MM.1S (cell line): ENCODE measurements at regions not wholly inside any gene's neighbourhood (a gene's known extent, or its start where the extent isn't known, plus 50 kb on each side); places are given as distances from the start of the nearest gene placed in this dataset.

Experiments
- DNase-seq: peaks from one replicate; pipeline ENCODE4 v3.0.0-alpha.2; 2015
- H2AFZ ChIP-seq: fragments of 300-600 bp; sonication (generic); 2 replicates; pipeline ENCODE4 v1.6.0; 2016; ENCODE audit warnings: antibody characterized with exemption, low read length
- H3F3A ChIP-seq: fragments of 300-600 bp; sonication (generic); 2 replicates; pipeline ENCODE4 v1.6.1; 2016; ENCODE audit warnings: mild to moderate bottlenecking, antibody characterized with exemption, low read length, moderate library complexity, mixed read lengths; ENCODE audit not compliant: insufficient read depth
- H3K27ac ChIP-seq: fragments of 300-600 bp; sonication (generic); 2 replicates; pipeline ENCODE4 v1.5.1; 2016; ENCODE audit warnings: mild to moderate bottlenecking, low read length
- H3K27me3 ChIP-seq: fragments of 300-600 bp; sonication (generic); replicated peaks from 2 replicates; pipeline ENCODE4 v1.6.0; 2016; ENCODE audit warnings: low read length; ENCODE audit not compliant: insufficient read depth
- H3K36me3 ChIP-seq: fragments of 300-600 bp; sonication (generic); replicated peaks from 2 replicates; pipeline ENCODE4 v1.6.1; 2016; ENCODE audit warnings: mild to moderate bottlenecking, low read length, mixed read lengths; ENCODE audit not compliant: insufficient read depth
- H3K4me1 ChIP-seq: fragments of 300-600 bp; sonication (generic); 2 replicates; pipeline ENCODE4 v1.6.1; 2016; ENCODE audit warnings: low read length, mixed read lengths
- H3K4me2 ChIP-seq: fragments of 300-600 bp; sonication (generic); 2 replicates; pipeline ENCODE4 v1.6.0; 2016; ENCODE audit warnings: low read depth, low read length
- H3K4me3 ChIP-seq: fragments of 300-600 bp; sonication (generic); 2 replicates; pipeline ENCODE4 v1.5.1; 2016; ENCODE audit warnings: low read length, mixed read lengths
- H3K79me2 ChIP-seq: fragments of 300-600 bp; sonication (generic); 2 replicates; pipeline ENCODE4 v1.6.1; 2016; ENCODE audit warnings: mixed run types, low read length, mixed read lengths
- H3K9ac ChIP-seq: fragments of 300-600 bp; sonication (generic); 2 replicates; pipeline ENCODE4 v1.6.1; 2016; ENCODE audit warnings: low read length, mixed read lengths
- H3K9me2 ChIP-seq: fragments of 300-600 bp; sonication (generic); replicated peaks from 2 replicates; pipeline ENCODE4 v1.6.1; 2016; ENCODE audit warnings: mild to moderate bottlenecking, low read length, mixed read lengths; ENCODE audit not compliant: insufficient read depth
- H3K9me3 ChIP-seq: fragments of 300-600 bp; sonication (generic); replicated peaks from 2 replicates; pipeline ENCODE4 v1.6.1; 2016; ENCODE audit warnings: mild to moderate bottlenecking, low read length, mixed read lengths; ENCODE audit not compliant: insufficient read depth
- H4K20me1 ChIP-seq: fragments of 300-600 bp; sonication (generic); 2 replicates; pipeline ENCODE4 v1.6.1; 2016; ENCODE audit warnings: mild to moderate bottlenecking, low read length, moderate library complexity, mixed read lengths; ENCODE audit not compliant: insufficient read depth
- EZH2 ChIP-seq: fragments of 300-600 bp; sonication (generic); optimal IDR thresholded peaks from 2 replicates; pipeline ENCODE3; 2017; ENCODE audit warnings: low read depth, mild to moderate bottlenecking, antibody characterized with exemption, low read length, mixed read lengths
- EZH2phosphoT487 ChIP-seq: fragments of 300-600 bp; sonication (generic); IDR thresholded peaks from 2 replicates; pipeline ENCODE4 v1.6.1; 2018; ENCODE audit warnings: antibody characterized with exemption, low read length
- TF ChIP-seq, protein P1 (sequence below): fragments of 300-600 bp; sonication (generic); IDR thresholded peaks from 2 replicates; pipeline ENCODE4 v1.5.1; 2016; ENCODE audit warnings: antibody characterized with exemption, low read length, mixed read lengths

DNA sequence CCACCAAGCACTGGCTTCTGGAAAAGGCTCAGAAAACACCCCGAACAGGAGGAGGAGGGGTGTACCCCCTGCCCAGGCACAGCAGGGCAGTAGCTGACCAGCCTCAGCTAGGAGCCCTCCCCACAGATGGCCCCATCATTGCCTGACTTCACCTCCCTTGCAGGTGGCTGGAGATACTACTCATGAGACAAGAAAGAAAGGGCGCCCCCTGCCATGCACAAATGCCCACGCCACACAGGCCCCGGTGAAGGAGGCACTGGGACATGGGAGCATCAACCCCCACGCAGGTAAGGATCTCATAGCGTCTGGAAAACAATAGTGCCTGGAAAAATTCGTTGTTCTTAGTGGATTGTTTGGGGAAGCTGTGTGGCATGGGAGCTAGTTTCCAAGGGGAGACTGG is 240.6 kb downstream of the TFCP2L1 start:
- Histone ChIP-seq H3K9ac (no peak overlapping the region), H3K27me3 (no peaks in the 10 kb centered on the region), H3K4me3 (no peak overlapping the region), H3F3A (no peaks in the 10 kb centered on the region), H3K79me2 (no peaks in the 10 kb centered on the region), H2AFZ (no peak overlapping the region), H4K20me1 (no peaks in the 10 kb centered on the region), H3K4me2 (no peak overlapping the region), H3K9me3 (no peaks in the 10 kb centered on the region), H3K27ac (no peak overlapping the region), H3K36me3 (no peaks in the 10 kb centered on the region), H3K9me2 (no peaks in the 10 kb centered on the region), H3K4me1 (no peaks in the 10 kb centered on the region)
- DNase-seq: no peak
- TF ChIP-seq EZH2: no peak
- no peak for TF ChIP-seq EZH2phosphoT487
- TF ChIP-seq, protein P1, sequence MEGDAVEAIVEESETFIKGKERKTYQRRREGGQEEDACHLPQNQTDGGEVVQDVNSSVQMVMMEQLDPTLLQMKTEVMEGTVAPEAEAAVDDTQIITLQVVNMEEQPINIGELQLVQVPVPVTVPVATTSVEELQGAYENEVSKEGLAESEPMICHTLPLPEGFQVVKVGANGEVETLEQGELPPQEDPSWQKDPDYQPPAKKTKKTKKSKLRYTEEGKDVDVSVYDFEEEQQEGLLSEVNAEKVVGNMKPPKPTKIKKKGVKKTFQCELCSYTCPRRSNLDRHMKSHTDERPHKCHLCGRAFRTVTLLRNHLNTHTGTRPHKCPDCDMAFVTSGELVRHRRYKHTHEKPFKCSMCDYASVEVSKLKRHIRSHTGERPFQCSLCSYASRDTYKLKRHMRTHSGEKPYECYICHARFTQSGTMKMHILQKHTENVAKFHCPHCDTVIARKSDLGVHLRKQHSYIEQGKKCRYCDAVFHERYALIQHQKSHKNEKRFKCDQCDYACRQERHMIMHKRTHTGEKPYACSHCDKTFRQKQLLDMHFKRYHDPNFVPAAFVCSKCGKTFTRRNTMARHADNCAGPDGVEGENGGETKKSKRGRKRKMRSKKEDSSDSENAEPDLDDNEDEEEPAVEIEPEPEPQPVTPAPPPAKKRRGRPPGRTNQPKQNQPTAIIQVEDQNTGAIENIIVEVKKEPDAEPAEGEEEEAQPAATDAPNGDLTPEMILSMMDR: no peak

DNA sequence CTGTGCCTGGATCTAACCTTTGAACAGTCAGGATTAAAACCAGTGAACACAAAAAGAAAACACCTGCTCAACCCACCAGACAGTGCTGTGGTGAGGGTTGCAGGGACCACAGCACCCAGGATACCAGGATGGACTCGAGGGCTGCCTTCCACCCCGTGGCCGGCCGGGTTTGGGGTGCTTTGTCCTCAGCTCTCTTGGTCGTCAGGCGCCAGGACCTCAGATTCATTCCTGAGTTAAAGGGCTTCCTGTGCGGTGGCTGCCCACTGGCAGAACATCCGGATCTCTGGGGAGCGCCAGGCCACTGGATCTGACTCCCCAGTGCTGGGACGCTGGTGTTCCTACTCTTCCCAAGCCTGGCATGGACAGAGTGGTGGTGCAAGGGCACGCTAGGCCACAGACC is 239.8 kb downstream of the TFCP2L1 start:
- Histone ChIP-seq H3K4me1 (no peaks in the 10 kb centered on the region), H3K4me3 (no peak overlapping the region), H4K20me1 (no peaks in the 10 kb centered on the region), H3K9ac (no peak overlapping the region), H3K9me2 (no peaks in the 10 kb centered on the region), H3K4me2 (no peak overlapping the region), H3K9me3 (no peaks in the 10 kb centered on the region), H3K27ac (no peak overlapping the region), H3F3A (no peaks in the 10 kb centered on the region), H3K79me2 (no peaks in the 10 kb centered on the region), H3K27me3 (no peaks in the 10 kb centered on the region), H2AFZ (no peak overlapping the region), H3K36me3 (no peaks in the 10 kb centered on the region)
- TF ChIP-seq, protein P1: no peak
- TF ChIP-seq EZH2phosphoT487 (no peak), EZH2 (no peak)
- DNase-seq: no peak

DNA sequence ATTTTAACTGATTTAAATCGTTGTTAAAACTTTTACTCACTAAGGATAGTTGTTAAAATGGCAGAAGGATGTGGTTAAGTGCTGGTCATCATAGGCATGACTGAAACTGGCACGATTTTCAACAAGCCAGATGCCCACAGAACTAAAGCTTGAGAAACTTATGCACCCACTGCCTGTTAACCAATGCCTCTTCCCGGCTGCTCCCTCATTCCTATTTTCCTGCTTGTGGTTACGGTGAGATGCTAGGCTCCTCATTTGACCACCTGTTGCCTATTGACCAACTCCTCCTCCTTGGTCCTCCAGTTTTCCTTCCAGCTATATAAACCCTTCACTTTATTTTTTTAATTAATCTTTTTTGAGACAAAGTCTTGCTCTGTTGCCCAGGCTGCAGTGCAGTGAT is 238.7 kb downstream of the TFCP2L1 start:
- no peak for DNase-seq
- H3K79me2 ChIP-seq: no peaks in the 10 kb centered on the region
- H3K9ac ChIP-seq: no peak overlapping the region
- H3F3A ChIP-seq: no peaks in the 10 kb centered on the region
- no peak overlapping the region for H3K4me3 ChIP-seq
- H2AFZ ChIP-seq: no peak overlapping the region
- TF ChIP-seq, protein P1: no peak
- TF ChIP-seq EZH2phosphoT487: no peak
- TF ChIP-seq EZH2: no peak
- H3K27ac ChIP-seq: no peak overlapping the region
- no peak overlapping the region for H3K4me2 ChIP-seq
- H3K9me3 ChIP-seq: no peaks in the 10 kb centered on the region
- H4K20me1 ChIP-seq: no peaks in the 10 kb centered on the region
- H3K36me3 ChIP-seq: no peaks in the 10 kb centered on the region
- no peaks in the 10 kb centered on the region for H3K4me1 ChIP-seq
- no peaks in the 10 kb centered on the region for H3K27me3 ChIP-seq
- no peaks in the 10 kb centered on the region for H3K9me2 ChIP-seq

DNA sequence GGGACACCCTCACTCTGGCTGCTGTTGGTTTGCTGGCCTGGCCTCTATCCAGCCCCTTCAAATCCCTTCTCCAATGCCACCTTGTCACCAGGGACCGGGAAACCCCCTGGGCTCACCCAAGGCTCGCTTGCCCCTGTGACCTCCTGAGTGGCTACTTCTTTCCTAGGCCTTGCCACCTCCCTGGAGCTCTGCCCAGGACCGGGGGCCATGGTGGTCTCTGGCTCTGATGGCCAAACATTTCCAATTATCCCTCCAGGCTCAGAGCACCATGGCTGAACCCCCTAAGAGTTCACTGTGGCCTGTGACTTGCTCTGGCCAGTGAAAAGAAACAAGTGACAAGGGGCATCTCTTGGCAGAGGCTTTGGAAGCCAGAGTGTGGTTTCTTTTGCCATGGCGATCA is 237.6 kb downstream of the TFCP2L1 start:
- H3K27ac ChIP-seq: no peak overlapping the region
- H3K4me3 ChIP-seq: no peak overlapping the region
- H3K9me3 ChIP-seq: no peaks in the 10 kb centered on the region
- no peak for DNase-seq
- no peaks in the 10 kb centered on the region for H3F3A ChIP-seq
- H3K9ac ChIP-seq: no peak overlapping the region
- no peak overlapping the region for H3K4me2 ChIP-seq
- H2AFZ ChIP-seq: no peak overlapping the region
- no peaks in the 10 kb centered on the region for H3K36me3 ChIP-seq
- H3K27me3 ChIP-seq: no peaks in the 10 kb centered on the region
- H3K4me1 ChIP-seq: no peaks in the 10 kb centered on the region
- H3K79me2 ChIP-seq: no peaks in the 10 kb centered on the region
- TF ChIP-seq EZH2phosphoT487 (no peak), EZH2 (no peak)
- TF ChIP-seq, protein P1: no peak
- no peaks in the 10 kb centered on the region for H4K20me1 ChIP-seq
- H3K9me2 ChIP-seq: no peaks in the 10 kb centered on the region
